Liver (tissue), 8 donors: ENCODE measurements at regions not wholly inside any gene's neighbourhood (a gene's known extent, or its start where the extent isn't known, plus 50 kb on each side); places are given as distances from the start of the nearest gene placed in this dataset.

Experiments
- DNase-seq: peaks from one replicate; pipeline ENCODE4 v3.0.0-alpha.2; 2017; ENCODE audit warnings: low spot score
- H3K27ac ChIP-seq, 2 donors: one replicate each; pipeline ENCODE4 v1.7.0; 2013; ENCODE audit warnings: inconsistent platforms in 2 of 2, low read length in 2 of 2, control low read depth in 1 of 2, low read depth in 1 of 2, mild to moderate bottlenecking in 1 of 2
- H3K27me3 ChIP-seq, 4 donors: one replicate each; pipeline versions ENCODE4 v1.6.1 to v1.7.0; 2013; ENCODE audit warnings: low read length in 3 of 4, inconsistent platforms in 1 of 4, mild to moderate bottlenecking in 1 of 4, moderate library complexity in 1 of 4; ENCODE audit not compliant: control insufficient read depth in 4 of 4, insufficient read depth in 4 of 4
- H3K36me3 ChIP-seq, 4 donors: one replicate each; pipeline versions ENCODE4 v1.6.1 to v1.7.0; 2013; ENCODE audit warnings: low read length in 3 of 4, mild to moderate bottlenecking in 3 of 4, low read depth in 1 of 4, moderate library complexity in 1 of 4; ENCODE audit not compliant: control insufficient read depth in 4 of 4, insufficient read depth in 3 of 4
- H3K4me1 ChIP-seq, 4 donors: one replicate each; pipeline versions ENCODE4 v1.6.1 to v1.7.0; 2013; ENCODE audit warnings: low read length in 3 of 4, mild to moderate bottlenecking in 3 of 4, moderate library complexity in 1 of 4; ENCODE audit not compliant: control insufficient read depth in 4 of 4, insufficient read depth in 4 of 4
- H3K4me3 ChIP-seq, 3 donors: one replicate each; pipeline versions ENCODE4 v1.6.1 to v1.7.0; 2013; ENCODE audit warnings: low read length in 3 of 3, control low read depth in 1 of 3, low read depth in 1 of 3, mild to moderate bottlenecking in 1 of 3
- H3K9ac ChIP-seq, 2 donors: one replicate each; pipeline ENCODE4 v1.7.0; 2013; ENCODE audit warnings: low read length in 2 of 2, mild to moderate bottlenecking in 2 of 2, moderate library complexity in 2 of 2, control low read depth in 1 of 2, low read depth in 1 of 2
- H3K9me3 ChIP-seq, 4 donors: one replicate each; pipeline versions ENCODE4 v1.6.1 to v1.7.0; 2013; ENCODE audit warnings: low read length in 3 of 4; ENCODE audit not compliant: control insufficient read depth in 4 of 4
- ATF3 ChIP-seq: IDR thresholded peaks from 2 replicates; pipeline ENCODE4 v1.6.1; 2016; ENCODE audit warnings: antibody characterized with exemption
- CTCF ChIP-seq: fragments of 150-350 bp; IDR thresholded peaks from 2 replicates; pipeline ENCODE4 v1.5.1; 2017; ENCODE audit warnings: improper control_type of control experiment, low read depth, low read length; ENCODE audit not compliant: missing input control
- EGR1 ChIP-seq, 2 donors: IDR thresholded peaks; 2 replicates each; pipeline ENCODE4 v1.6.1; 2016 to 2018; ENCODE audit warnings: antibody characterized with exemption in 2 of 2, low read depth in 2 of 2
- REST ChIP-seq: IDR thresholded peaks from 2 replicates; pipeline ENCODE4 v1.6.1; 2016; ENCODE audit warnings: antibody characterized with exemption, mild to moderate bottlenecking
- TAF1 ChIP-seq: conservative IDR thresholded peaks from 2 replicates; pipeline ENCODE4 v1.6.1; 2016; ENCODE audit warnings: antibody characterized with exemption, mild to moderate bottlenecking
- WGBS: extraction: QIAGEN DNeasy Blood & Tissue Kit; methylation state at CpG from one replicate; pipeline ENCODE4 v1.1.7; 2013; 5-methylcytosine and 5-hydroxymethylcytosine counted together
- TF ChIP-seq, protein P1 (sequence below): IDR thresholded peaks from 2 replicates; pipeline ENCODE4 v1.6.1; 2016; ENCODE audit warnings: antibody characterized with exemption
- donor health status: healthy.
- donor health status: healthy.
- donor health status: healthy.
- donor health status: healthy.
- donor health status: healthy.

DNA sequence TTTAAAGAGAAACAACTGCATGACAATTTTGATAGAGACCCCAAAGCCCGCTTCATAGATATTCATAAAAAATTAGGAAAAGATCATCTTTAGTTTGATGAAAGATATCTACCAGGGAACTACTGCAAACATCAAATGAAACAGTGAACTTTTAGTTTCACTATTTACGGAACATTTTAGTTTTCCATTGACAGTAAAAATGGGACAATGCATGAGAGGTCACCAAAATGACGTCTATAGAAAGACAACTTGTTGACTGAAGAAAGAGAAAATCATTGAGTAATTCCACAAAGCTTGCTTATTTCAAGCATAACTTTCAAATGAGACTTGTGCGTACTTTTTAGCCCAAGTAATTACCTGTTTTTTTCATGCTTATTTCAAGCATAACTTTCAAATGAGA, 411.4 kb downstream of the HLX start (continued):
- no peak for TF ChIP-seq REST
- peak in 1 of 2 donors; percentile 66 for TF ChIP-seq EGR1 (IDR thresholded peaks at IDR 0.05; ENCODE audit: low read depth in 2 of 2)
- TF ChIP-seq, protein P1, sequence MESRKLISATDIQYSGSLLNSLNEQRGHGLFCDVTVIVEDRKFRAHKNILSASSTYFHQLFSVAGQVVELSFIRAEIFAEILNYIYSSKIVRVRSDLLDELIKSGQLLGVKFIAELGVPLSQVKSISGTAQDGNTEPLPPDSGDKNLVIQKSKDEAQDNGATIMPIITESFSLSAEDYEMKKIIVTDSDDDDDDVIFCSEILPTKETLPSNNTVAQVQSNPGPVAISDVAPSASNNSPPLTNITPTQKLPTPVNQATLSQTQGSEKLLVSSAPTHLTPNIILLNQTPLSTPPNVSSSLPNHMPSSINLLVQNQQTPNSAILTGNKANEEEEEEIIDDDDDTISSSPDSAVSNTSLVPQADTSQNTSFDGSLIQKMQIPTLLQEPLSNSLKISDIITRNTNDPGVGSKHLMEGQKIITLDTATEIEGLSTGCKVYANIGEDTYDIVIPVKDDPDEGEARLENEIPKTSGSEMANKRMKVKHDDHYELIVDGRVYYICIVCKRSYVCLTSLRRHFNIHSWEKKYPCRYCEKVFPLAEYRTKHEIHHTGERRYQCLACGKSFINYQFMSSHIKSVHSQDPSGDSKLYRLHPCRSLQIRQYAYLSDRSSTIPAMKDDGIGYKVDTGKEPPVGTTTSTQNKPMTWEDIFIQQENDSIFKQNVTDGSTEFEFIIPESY = no peak

DNA sequence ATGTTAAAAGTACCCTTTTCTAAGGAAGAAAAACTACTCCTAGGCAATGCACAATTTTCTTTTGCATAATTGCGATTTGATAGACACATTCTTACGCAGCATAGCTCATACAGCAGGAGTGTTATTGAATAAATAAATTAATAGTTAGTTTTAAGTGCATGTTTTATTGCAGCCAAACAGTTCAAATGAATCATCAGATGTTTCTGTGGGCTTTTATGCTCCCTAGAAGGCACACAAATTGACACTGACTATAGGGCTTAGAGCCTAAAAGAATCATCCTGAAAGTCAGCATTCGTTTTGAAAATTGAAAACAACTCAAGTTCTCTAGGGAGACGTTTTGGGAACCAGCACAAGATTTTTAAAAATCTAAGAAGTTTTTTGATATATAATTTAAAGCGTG, 411.9 kb downstream of the HLX start:
- H3K27ac ChIP-seq = no peak overlapping the region

More for the DNA sequence above, 411.9 kb downstream of the HLX start:
- Histone ChIP-seq H3K36me3 (no peaks in the 10 kb centered on the region), H3K4me3 (no peak overlapping the region), H3K9ac (peak overlapping the region in 1 of 2 donors; percentile 53), H3K4me1 (peaks cover 0 to 3% (median 0%) of the 10 kb centered on the region in 4 donors), H3K27me3 (no peaks in the 10 kb centered on the region), H3K9me3 (no peaks in the 10 kb centered on the region)
- TF ChIP-seq CTCF = no peak
- TF ChIP-seq REST = no peak
- no peak for TF ChIP-seq TAF1
- TF ChIP-seq, protein P1 = no peak
- no peak for TF ChIP-seq ATF3
- no peak for DNase-seq
- WGBS = 67% methylated on average over 5 of the region's 5 CpGs
